A204.1 (cell line): ENCODE measurements at regions not wholly inside any gene's neighbourhood (a gene's known extent, or its start where the extent isn't known, plus 50 kb on each side); places are given as distances from the start of the nearest gene placed in this dataset.

Experiments used
- FAIRE-seq: peaks from 2 replicates; lab custom pipeline; 2012; peaks lifted over from hg19 to GRCh38; lab: Jason Lieb, UNC

DNA sequence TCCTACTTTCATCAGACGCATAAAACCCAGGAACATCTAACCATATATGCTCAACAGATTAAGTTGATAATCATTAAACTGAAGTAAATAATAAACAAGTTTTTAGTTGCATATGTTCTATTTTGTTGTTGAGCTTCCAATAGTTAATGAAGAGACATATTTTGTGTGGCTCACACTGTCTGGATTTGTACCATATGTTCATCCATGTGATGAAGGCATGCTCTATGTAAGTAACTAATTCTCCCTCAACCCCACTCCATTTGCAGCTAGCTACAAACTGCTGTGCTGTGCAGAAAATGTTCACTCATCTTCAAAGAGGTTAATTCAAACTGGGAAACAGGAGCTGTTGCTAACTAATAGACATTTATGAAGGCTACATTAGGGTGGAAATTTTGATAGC lies 589.7 kb upstream of the LRRC4C start:
- no peak for FAIRE-seq

- no peak for FAIRE-seq
These were observed 590.2 kb upstream of the LRRC4C start for GRCh38 chr11:42049650-42050049.

GRCh38 chr11:42054351-42054900 lies 595.0 kb upstream of the LRRC4C start:
- FAIRE-seq, result no peak

- no peak for FAIRE-seq
These were observed 596.2 kb upstream of the LRRC4C start for GRCh38 chr11:42055606-42056005.

- no peak for FAIRE-seq
These were observed 599.3 kb upstream of the LRRC4C start for GRCh38 chr11:42058794-42059193.

GRCh38 chr11:42065199-42065598 lies 605.7 kb upstream of the LRRC4C start:
- FAIRE-seq, result peak; percentile 89

- no peak for FAIRE-seq
These were observed 606.7 kb upstream of the LRRC4C start for GRCh38 chr11:42066113-42066512.

DNA sequence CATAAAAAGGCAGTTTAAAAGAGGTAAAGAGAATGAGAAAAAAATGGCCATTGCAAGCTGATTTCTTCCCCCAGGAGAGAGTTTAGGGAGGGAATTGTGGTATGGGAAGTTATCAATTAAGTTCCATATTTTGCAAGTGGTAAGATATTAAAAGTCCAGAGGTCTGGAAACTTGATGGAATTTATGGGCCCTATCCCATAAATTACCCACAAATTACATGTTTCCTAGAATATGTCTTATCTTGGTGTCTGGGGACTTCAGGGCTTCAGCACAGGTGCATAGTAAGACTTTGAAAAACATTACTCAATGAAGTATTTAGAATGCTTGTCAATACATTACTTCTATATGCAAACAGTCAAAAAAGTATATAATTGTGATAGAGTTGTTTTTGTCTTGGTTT lies 614.9 kb upstream of the LRRC4C start:
- no peak for FAIRE-seq

GRCh38 chr11:42075180-42075579 lies 615.7 kb upstream of the LRRC4C start:
- no peak for FAIRE-seq

GRCh38 chr11:42077794-42078193 lies 618.3 kb upstream of the LRRC4C start:
- FAIRE-seq, result no peak

GRCh38 chr11:42085736-42086135 lies 626.3 kb upstream of the LRRC4C start:
- FAIRE-seq, result no peak

GRCh38 chr11:42093541-42093940 lies 634.1 kb upstream of the LRRC4C start:
- no peak for FAIRE-seq

DNA sequence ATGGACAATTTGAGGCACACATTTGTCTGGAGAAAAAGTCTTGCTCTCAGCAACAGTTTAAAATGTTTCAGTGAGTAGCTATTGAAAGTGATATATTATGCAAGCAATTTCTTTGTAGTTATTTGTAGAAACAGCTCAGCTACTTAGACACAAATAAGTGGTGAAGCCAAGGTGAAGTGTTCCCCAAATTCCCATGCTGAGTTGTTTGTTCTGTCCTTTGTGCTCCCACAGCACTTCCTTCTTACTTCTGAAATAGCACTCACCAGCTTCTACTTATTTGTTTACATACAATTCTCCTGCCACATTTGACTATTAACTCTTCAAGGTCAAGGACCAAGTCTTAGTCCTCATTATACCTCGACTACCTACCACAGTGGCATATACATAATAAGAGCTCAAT lies 638.6 kb upstream of the LRRC4C start:
- FAIRE-seq, result no peak

GRCh38 chr11:42112866-42113265 lies 653.4 kb upstream of the LRRC4C start:
- no peak for FAIRE-seq

- FAIRE-seq, result no peak
These were observed 655.5 kb upstream of the LRRC4C start for GRCh38 chr11:42114927-42115326.

GRCh38 chr11:42138454-42138853 lies 679.0 kb upstream of the LRRC4C start:
- no peak for FAIRE-seq

GRCh38 chr11:42145311-42145710 lies 685.9 kb upstream of the LRRC4C start:
- FAIRE-seq, result no peak

GRCh38 chr11:42161886-42162285 lies 702.4 kb upstream of the LRRC4C start:
- FAIRE-seq, result no peak

GRCh38 chr11:42169191-42169590 lies 709.7 kb upstream of the LRRC4C start:
- no peak for FAIRE-seq

GRCh38 chr11:42170601-42171000 lies 711.1 kb upstream of the LRRC4C start:
- no peak for FAIRE-seq

GRCh38 chr11:42171046-42171445 lies 711.6 kb upstream of the LRRC4C start:
- no peak for FAIRE-seq

DNA sequence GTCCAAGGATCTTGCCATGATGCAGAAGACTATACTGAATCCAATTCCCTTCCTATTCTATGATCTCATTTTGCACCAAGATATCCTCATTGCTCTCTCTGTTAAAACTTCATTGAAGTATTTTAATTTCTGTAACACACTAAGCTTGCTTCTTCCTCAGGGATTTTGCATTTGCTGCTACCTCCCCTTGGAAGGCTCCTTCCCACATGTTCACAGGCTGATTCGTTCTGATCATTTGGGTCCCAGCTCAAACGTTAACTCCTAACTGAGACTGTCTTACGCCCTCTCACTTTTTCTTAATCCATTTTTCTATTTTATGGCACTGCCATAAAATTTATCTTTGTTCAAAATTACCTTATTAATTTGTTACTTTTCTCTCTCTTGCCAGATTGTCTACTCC lies 713.0 kb upstream of the LRRC4C start:
- FAIRE-seq, result no peak

DNA sequence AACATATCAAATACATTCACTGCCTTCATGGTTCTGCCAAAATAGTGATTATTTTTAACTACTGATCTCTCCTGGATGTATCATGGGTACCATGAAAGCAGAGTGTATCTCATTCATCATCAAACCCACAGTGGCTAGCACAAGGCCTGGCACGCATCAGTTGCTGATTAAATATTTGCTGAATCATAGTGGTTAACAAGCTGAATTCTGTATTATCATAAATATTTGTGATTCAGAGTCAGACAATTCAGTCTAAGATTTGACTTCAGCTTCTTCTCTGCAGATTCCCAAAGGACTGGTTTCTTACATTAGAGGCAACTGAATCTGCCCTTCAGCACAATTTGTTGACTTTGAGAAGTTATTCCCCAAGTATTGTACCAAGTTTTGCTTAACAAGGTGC lies 715.8 kb upstream of the LRRC4C start:
- no peak for FAIRE-seq

- FAIRE-seq, result no peak
These were observed 719.8 kb upstream of the LRRC4C start for GRCh38 chr11:42179216-42179615.
